ENCODE measurements at regions not wholly inside any gene's neighbourhood (a gene's known extent, or its start where the extent isn't known, plus 50 kb on each side); places are given as distances from the start of the nearest gene placed in this dataset.

GRCh38 chr10:90530521-90530920 is 327.3 kb downstream of the HTR7 start:
- DNase-seq = no peak

DNA sequence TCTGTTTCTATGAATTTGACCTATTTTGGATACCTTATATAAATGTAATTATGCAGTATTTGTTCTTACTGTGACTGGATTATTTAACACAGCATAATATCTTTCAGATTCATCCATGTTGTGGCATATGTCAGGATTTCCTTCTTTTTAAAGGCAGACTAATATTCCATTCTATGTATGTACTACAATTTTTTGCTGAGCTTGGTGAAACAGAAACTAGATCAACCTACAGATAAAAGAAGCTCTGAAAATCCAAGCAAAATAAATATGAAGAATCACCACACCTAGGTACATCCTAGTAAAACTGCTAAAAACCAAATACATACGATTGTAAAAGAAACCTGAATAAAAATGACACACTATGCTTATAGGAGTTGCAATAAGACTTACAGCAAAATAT is 300.5 kb downstream of the HTR7 start:
- DNase-seq = no peak

DNA sequence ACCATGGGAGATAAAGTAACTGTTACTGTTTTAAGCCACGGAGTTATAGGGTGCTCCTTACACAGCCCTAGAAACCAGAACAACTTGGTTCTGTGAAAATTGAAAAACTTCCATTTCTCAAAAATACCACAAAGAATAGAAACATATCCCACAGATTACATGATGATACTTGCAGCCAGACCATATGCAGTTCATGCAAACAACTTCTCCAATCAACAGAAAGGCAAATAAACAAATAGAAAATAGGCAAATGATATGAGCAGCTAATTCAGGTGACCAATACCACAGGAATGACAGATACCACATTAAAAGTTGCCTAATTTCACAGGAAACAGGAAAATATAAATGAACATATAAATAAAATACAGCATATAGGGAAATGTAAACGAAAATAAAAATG is 297.5 kb downstream of the HTR7 start:
- DNase-seq = no peak

- no peak for DNase-seq
Measured at GRCh38 chr10:90561666-90562065, 296.2 kb downstream of the HTR7 start.

- DNase-seq = no peak
Measured at GRCh38 chr10:90571481-90572258, 286.2 kb downstream of the HTR7 start.

DNA sequence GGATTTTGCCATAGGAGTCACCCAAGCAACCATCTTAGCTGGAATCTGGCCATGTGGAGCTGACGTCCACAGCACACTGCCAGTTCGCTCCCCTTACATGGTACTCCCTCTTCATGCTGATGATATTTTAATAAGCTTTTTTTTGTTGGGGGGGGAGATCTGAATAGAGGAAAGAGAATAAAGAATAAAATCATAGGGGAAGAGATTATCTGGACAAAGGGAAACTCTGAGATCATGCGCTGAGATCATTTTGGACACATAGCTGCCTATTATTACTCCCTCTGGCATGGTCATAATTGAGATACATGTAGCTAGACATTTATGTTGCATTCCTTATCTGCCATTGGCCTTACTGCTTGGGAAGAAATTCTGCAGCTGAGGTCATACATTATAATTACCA is 282.7 kb downstream of the HTR7 start:
- no peak for DNase-seq

- DNase-seq = no peak
Measured at GRCh38 chr10:90577569-90577968, 280.3 kb downstream of the HTR7 start.

- DNase-seq = no peak
Measured at GRCh38 chr10:90579602-90580242, 278.1 kb downstream of the HTR7 start.

- no peak for DNase-seq
Measured at GRCh38 chr10:90583416-90583815, 274.4 kb downstream of the HTR7 start.

- no peak for DNase-seq
Measured at GRCh38 chr10:90587081-90587491, 270.8 kb downstream of the HTR7 start.

GRCh38 chr10:90587561-90587960 is 270.3 kb downstream of the HTR7 start:
- no peak for DNase-seq

GRCh38 chr10:90588222-90588621 is 269.6 kb downstream of the HTR7 start:
- DNase-seq = no peak

DNA sequence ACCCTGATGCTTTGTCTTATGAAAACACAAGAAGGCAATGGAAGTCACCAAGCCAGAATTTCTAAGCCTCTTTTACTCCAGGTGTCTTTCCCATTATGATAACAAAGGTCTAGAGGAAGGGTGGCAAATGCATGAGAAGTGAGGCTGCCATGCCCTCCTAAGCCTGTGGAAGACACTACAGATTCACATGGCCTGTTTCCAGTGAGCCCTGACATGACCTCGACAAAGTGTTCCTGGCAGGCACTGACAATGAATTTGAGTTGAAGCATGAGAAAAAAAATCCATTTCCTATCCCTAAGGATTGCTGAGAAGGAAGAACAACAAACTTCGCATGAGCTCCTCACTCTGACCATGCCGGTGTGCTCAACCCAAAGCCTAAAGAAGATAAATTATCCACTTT is 268.0 kb downstream of the HTR7 start:
- no peak for DNase-seq

DNA sequence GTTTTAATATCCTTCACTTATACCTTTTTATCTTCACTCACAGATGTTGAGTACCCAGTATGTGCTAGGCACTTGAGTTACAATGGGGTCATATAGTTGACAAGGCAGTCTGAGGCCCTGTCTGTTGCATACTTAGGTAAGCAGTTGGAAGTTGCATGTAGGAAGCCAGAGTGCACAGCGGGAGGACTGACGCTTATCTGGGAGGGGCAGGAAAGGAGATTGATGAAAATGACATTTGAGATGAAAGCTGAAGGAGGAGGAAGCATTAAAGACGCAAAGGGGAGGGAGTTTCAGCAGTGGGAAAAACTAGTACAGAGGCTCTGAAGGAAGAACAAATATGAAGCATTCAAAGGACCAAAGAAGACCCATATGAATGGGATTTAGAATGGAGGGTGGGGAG is 266.2 kb downstream of the HTR7 start:
- DNase-seq = peak; percentile 65

DNA sequence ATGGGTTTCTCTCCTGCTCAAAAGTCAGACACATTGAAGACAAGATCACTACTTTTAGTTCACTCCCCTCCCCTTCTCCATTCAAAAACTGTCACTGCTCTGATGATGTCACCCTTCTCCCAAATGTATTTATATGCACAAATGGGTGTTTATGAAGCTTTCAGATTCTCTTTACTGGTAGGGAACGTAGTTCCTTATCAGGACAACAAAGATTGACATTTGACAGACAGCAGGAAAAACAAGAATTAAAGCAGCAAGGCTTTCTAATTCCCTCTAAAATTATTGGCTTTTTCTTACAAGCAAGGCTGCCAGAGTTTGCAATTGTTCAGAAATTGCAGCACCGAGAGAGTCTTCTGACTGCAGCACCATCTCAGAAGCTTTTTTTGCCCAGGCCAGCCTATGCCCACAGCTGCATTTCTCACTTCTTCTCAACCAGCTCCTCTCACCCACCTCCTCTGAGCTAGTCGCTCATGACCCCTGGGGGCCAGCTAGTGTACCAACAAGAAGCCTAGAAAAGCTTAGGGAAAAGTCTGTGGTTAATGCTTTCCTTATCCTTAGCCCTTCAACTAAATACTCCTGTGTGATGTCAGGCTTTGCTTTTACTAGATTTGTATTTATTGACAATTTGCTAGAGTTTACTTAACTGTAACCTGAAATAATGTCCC is 265.1 kb downstream of the HTR7 start:
- peak; percentile 65 for DNase-seq

GRCh38 chr10:90598513-90598912 is 259.3 kb downstream of the HTR7 start:
- no peak for DNase-seq

- no peak for DNase-seq
Measured at GRCh38 chr10:90602862-90603610, 254.8 kb downstream of the HTR7 start.

DNA sequence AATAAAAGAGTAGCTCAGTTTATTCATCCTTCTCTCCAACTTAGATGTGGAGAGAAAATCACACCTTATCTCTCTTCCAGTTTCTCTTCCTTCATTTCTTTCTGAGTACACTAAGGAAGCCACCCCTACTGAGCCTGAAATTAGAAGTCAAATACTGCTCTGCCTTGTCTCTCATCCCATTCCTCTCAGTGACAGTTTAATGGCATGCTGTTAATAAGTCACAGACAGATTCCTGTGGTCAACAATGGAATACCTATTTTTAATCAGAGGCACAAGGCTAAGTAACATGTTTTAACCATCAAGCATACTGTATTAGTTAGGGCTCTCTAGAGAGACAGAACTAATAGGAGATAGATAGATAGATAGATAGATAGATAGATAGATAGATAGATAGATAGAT is 253.2 kb downstream of the HTR7 start:
- no peak for DNase-seq

DNA sequence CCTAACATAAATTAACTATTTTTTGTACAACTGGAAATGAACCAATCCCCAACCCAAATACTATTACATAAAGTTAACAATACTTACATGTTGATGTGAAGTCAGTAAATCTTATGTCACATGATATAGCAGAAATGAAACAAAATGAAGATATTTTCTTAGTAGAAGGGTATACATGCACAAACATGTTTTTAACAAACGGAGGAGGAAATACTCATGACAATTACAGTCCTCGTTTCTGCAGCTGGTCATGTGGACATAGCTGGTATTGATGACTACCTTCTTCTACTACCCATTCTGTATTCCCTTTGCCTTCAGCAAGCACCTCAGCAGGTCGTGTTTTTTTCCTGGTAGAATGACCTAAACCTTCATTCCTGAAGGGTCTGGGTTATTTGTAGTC is 252.3 kb downstream of the HTR7 start:
- no peak for DNase-seq

DNA sequence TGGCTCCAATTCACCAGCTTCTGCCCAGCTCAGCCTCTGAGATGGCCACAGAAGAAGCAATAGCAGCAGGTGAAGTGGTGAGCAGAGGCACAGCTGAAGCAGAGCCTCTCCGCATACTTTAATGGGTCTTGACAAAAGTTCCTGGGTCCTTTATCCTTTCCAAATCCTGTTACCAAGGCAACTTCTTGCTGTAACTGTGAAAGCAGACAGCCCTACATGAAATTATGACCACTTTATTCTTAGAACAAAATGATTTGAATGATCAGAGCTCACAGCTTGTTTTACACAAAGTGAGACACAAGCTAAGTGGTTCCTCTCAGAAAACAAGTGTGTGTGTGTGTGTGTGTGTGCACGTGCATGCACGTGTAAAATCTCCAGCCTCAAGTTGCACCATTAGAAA is 245.6 kb downstream of the HTR7 start:
- DNase-seq = no peak

GRCh38 chr10:90614631-90615030 is 243.2 kb downstream of the HTR7 start:
- no peak for DNase-seq

GRCh38 chr10:90621577-90621976 is 236.3 kb downstream of the HTR7 start:
- no peak for DNase-seq

- DNase-seq = peak; percentile 4
Measured at GRCh38 chr10:90635111-90635765, 222.6 kb downstream of the HTR7 start.
